WERI-Rb-1 (cell line): ENCODE measurements at regions not wholly inside any gene's neighbourhood (a gene's known extent, or its start where the extent isn't known, plus 50 kb on each side); places are given as distances from the start of the nearest gene placed in this dataset.

Experiments
- DNase-seq: peaks from one replicate; pipeline ENCODE4 v3.0.0-alpha.2; 2020
- H3K27ac ChIP-seq: fragments of 250-450 bp; sonication (Bioruptor Pico); 2 replicates; pipeline ENCODE4 v1.5.1; 2020; ENCODE audit warnings: mild to moderate bottlenecking, moderate library complexity
- H3K27me3 ChIP-seq: fragments of 250-450 bp; sonication (Bioruptor Pico); 2 replicates; pipeline ENCODE4 v1.5.1; 2021; ENCODE audit warnings: mild to moderate bottlenecking, low read depth, moderate library complexity; ENCODE audit not compliant: insufficient read depth, severe bottlenecking
- H3K36me3 ChIP-seq: fragments of 250-450 bp; sonication (Bioruptor Pico); 2 replicates; pipeline ENCODE4 v1.5.1; 2020; ENCODE audit warnings: mild to moderate bottlenecking, moderate library complexity
- H3K4me3 ChIP-seq: 2 replicates; pipeline ENCODE4 v1.5.1; 2011; ENCODE audit warnings: low read depth, mild to moderate bottlenecking, control low read depth, low read length
- H3K9me3 ChIP-seq: fragments of 250-450 bp; sonication (Bioruptor Pico); 2 replicates; pipeline ENCODE4 v1.5.1; 2021; ENCODE audit warnings: mild to moderate bottlenecking, moderate library complexity; ENCODE audit not compliant: severe bottlenecking
- CTCF ChIP-seq: IDR thresholded peaks from 2 replicates; pipeline ENCODE4 v1.5.1; 2011; ENCODE audit warnings: low read depth, mild to moderate bottlenecking, control low read depth, inconsistent platforms, low read length

DNA sequence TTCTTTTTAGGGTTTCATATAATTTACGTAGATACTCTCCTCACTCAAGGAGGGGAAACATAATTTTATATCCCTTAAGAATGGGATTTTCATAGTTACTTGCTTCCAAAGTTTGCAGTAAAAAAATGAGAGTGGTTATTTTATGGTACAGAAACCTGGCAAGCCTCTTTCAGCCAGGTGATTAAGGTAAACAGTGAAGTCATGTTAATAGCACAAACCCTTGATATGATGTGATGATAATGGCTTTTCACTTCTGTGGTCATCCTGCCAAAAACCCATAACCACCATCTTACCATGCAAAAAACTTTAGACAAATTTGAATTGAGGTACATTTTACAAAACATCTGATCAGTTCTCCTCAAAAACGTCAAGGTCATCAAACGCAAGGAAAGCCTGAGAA, 517.8 kb downstream of the SLITRK5 start:
- no peak for DNase-seq
- H3K4me3 ChIP-seq: no peak overlapping the region
- H3K9me3 ChIP-seq: no peaks in the 10 kb centered on the region
- H3K27me3 ChIP-seq: no peaks in the 10 kb centered on the region
- TF ChIP-seq CTCF: no peak
- H3K27ac ChIP-seq: no peak overlapping the region
- H3K36me3 ChIP-seq: no peaks in the 10 kb centered on the region

DNA sequence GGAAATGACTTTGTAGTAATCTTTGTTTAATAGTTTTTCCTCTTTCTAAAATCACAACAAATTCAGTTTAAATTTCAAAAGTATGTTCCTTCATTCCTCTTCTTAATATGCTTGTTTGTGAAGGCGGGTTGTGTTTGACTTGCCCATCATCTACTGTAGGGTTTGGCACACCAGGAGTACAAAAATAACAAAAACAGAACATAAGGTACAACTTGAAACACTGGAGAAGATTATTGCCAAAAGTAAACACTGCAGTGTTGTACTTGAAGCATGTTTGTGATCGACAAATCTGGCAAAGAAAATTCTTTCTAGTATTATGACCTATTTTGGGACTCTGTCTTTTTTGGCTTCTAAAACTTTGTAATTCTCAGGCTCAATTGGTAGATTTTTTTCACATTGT, 518.6 kb downstream of the SLITRK5 start:
- H3K27me3 ChIP-seq: no peaks in the 10 kb centered on the region
- H3K9me3 ChIP-seq: no peaks in the 10 kb centered on the region
- TF ChIP-seq CTCF: no peak
- DNase-seq: no peak
- H3K27ac ChIP-seq: no peak overlapping the region
- no peak overlapping the region for H3K4me3 ChIP-seq
- H3K36me3 ChIP-seq: no peaks in the 10 kb centered on the region

DNA sequence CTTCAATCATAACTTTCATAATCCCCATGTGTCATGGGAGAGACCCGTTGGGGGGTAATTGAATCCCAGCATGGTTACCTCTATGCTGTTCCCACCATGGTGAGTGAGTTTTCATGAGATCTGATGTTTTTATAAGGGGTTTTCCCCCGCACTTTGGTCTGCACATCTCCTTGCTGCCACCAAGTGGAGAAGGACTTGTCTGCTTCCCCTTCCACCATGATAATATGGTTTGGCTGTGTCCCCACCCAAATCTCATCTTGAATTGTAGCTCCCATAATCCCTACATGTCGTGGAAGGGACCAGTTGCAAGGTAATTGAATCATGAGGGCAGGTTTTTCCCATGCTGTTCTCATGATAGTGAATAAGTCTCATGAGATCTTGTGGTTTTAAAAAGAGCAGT, 524.9 kb downstream of the SLITRK5 start:
- Histone ChIP-seq H3K27ac (no peak overlapping the region), H3K4me3 (no peak overlapping the region), H3K9me3 (no peaks in the 10 kb centered on the region), H3K27me3 (no peaks in the 10 kb centered on the region), H3K36me3 (no peaks in the 10 kb centered on the region)
- DNase-seq: peak; percentile 18
- peak; percentile 50 for TF ChIP-seq CTCF

GRCh38 chr13:88217372-88217771, 546.2 kb downstream of the SLITRK5 start:
- no peaks in the 10 kb centered on the region for H3K27me3 ChIP-seq
- no peak overlapping the region for H3K27ac ChIP-seq
- no peaks in the 10 kb centered on the region for H3K9me3 ChIP-seq
- no peak overlapping the region for H3K4me3 ChIP-seq
- H3K36me3 ChIP-seq: no peaks in the 10 kb centered on the region
- no peak for TF ChIP-seq CTCF
- no peak for DNase-seq

DNA sequence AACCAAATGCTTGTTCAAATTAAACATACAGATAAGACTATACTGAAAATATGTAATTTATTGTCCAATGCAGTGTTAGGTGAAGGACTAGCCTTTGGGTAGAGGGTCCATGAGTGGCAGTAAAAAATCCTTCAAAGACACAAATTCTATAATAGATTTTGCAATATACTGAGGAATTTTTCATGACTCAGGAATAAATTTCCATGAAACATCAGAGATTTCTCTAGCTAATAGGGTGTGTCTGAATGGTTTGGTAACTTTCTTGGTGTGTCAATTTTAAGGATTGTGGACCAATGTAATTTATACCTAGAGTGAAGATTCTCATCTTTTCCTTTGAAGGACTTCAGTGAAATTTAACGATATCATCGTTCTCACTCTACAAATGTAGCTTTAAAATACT, 546.7 kb downstream of the SLITRK5 start:
- H3K9me3 ChIP-seq: no peaks in the 10 kb centered on the region
- DNase-seq: no peak
- H3K36me3 ChIP-seq: no peaks in the 10 kb centered on the region
- H3K27me3 ChIP-seq: no peaks in the 10 kb centered on the region
- H3K4me3 ChIP-seq: no peak overlapping the region
- H3K27ac ChIP-seq: no peak overlapping the region
- no peak for TF ChIP-seq CTCF

DNA sequence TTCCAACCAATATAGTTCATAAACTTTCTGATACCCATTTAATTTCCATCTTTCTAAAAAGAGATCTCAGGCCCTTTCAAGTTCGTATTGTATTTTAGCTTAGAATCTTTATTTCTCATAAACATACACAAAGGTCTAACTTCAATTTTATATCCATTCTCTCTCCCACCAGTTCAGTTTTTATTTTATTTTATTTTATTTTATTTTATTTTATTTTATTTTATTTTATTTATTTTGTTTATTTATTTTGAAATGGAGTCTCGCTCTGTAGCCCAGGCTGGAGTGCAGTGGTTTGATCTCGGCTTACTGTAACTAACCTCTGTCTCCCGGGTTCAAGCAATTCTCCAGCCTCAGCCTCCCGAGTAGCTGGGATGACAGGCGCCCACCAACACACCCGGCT, 552.8 kb downstream of the SLITRK5 start:
- DNase-seq: no peak
- Histone ChIP-seq H3K36me3 (no peaks in the 10 kb centered on the region), H3K27me3 (no peaks in the 10 kb centered on the region)

More for the DNA sequence above, 552.8 kb downstream of the SLITRK5 start:
- no peak overlapping the region for H3K27ac ChIP-seq
- no peaks in the 10 kb centered on the region for H3K9me3 ChIP-seq
- no peak overlapping the region for H3K4me3 ChIP-seq
- TF ChIP-seq CTCF: no peak
